Endothelial cell (in vitro differentiated cells): ENCODE measurements at regions not wholly inside any gene's neighbourhood (a gene's known extent, or its start where the extent isn't known, plus 50 kb on each side); places are given as distances from the start of the nearest gene placed in this dataset.

Experiments
- DNase-seq: peaks from one replicate; pipeline ENCODE4 v3.0.0; 2021; ENCODE audit warnings: low spot score
- H3K27ac Mint-ChIP-seq: one replicate; pipeline ENCODE4 v1.8.0; 2021; ENCODE audit warnings: mixed read lengths, inconsistent platforms; ENCODE audit not compliant: unreplicated experiment
- H3K27me3 Mint-ChIP-seq: one replicate; pipeline ENCODE4 v1.8.0; 2021; ENCODE audit warnings: mild to moderate bottlenecking, moderate library complexity, mixed read lengths, inconsistent platforms; ENCODE audit not compliant: unreplicated experiment
- H3K36me3 Mint-ChIP-seq: one replicate; pipeline ENCODE4 v1.8.0; 2021; ENCODE audit warnings: mild to moderate bottlenecking, low read depth, mixed read lengths, inconsistent platforms; ENCODE audit not compliant: unreplicated experiment
- H3K4me1 Mint-ChIP-seq: one replicate; pipeline ENCODE4 v1.8.0; 2021; ENCODE audit warnings: mild to moderate bottlenecking, mixed read lengths, inconsistent platforms; ENCODE audit not compliant: unreplicated experiment
- H3K4me3 Mint-ChIP-seq: one replicate; pipeline ENCODE4 v1.8.0; 2021; ENCODE audit warnings: mild to moderate bottlenecking, mixed read lengths, inconsistent platforms; ENCODE audit not compliant: unreplicated experiment
- H3K9me3 Mint-ChIP-seq: one replicate; pipeline ENCODE4 v1.8.0; 2021; ENCODE audit warnings: mixed read lengths, inconsistent platforms; ENCODE audit not compliant: unreplicated experiment
- CTCF ChIP-seq: fragments of 200-600 bp; sonication (generic); IDR thresholded peaks from one replicate; pipeline ENCODE4 v1.5.0; 2021; ENCODE audit warnings: antibody characterized with exemption; ENCODE audit not compliant: unreplicated experiment

- Mint-ChIP-seq H3K27ac (no peak overlapping the region), H3K9me3 (no peaks in the 10 kb centered on the region), H3K4me1 (peaks cover 8% of the 10 kb centered on the region), H3K4me3 (no peak overlapping the region), H3K36me3 (no peaks in the 10 kb centered on the region), H3K27me3 (no peaks in the 10 kb centered on the region)
- no peak for TF ChIP-seq CTCF
- no peak for DNase-seq
Measured at GRCh38 chr18:40179729-40180461, 1775.1 kb upstream of the PIK3C3 start.

GRCh38 chr18:40168026-40168425 is 1787.0 kb upstream of the PIK3C3 start:
- TF ChIP-seq CTCF: no peak
- peaks cover 3% of the 10 kb centered on the region for H3K4me1 Mint-ChIP-seq
- no peak overlapping the region for H3K4me3 Mint-ChIP-seq
- no peak overlapping the region for H3K27ac Mint-ChIP-seq
- H3K27me3 Mint-ChIP-seq: no peaks in the 10 kb centered on the region
- H3K9me3 Mint-ChIP-seq: no peaks in the 10 kb centered on the region
- DNase-seq: no peak
- no peaks in the 10 kb centered on the region for H3K36me3 Mint-ChIP-seq

DNA sequence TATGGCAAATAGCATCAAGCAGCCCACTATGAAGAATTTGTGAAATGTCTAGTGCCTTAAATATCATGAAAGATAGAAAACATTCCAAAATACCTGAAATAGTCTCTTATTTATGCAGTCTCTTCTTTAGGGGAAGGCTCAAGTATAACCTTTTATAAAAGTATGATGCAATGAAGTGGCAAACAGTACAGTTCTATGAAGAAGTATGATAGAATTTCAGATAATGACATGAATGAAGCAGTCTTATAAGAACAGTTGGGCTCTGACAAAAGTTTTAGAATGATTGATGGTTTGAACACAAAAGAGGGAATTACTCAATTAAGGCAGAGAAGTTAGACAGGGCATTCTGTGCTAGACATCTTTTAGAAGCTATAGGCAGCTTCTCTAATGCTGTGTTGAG is 1791.8 kb upstream of the PIK3C3 start:
- Mint-ChIP-seq H3K36me3 (no peaks in the 10 kb centered on the region), H3K27ac (no peak overlapping the region), H3K27me3 (no peaks in the 10 kb centered on the region), H3K9me3 (no peaks in the 10 kb centered on the region), H3K4me1 (peaks cover 4% of the 10 kb centered on the region), H3K4me3 (no peak overlapping the region)
- DNase-seq: no peak
- no peak for TF ChIP-seq CTCF

GRCh38 chr18:40160361-40160760 is 1794.7 kb upstream of the PIK3C3 start:
- Mint-ChIP-seq H3K4me1 (peaks cover 2% of the 10 kb centered on the region), H3K9me3 (no peaks in the 10 kb centered on the region), H3K36me3 (no peaks in the 10 kb centered on the region), H3K27me3 (peaks cover 1% of the 10 kb centered on the region), H3K27ac (no peak overlapping the region), H3K4me3 (no peak overlapping the region)
- DNase-seq: no peak
- TF ChIP-seq CTCF: no peak

DNA sequence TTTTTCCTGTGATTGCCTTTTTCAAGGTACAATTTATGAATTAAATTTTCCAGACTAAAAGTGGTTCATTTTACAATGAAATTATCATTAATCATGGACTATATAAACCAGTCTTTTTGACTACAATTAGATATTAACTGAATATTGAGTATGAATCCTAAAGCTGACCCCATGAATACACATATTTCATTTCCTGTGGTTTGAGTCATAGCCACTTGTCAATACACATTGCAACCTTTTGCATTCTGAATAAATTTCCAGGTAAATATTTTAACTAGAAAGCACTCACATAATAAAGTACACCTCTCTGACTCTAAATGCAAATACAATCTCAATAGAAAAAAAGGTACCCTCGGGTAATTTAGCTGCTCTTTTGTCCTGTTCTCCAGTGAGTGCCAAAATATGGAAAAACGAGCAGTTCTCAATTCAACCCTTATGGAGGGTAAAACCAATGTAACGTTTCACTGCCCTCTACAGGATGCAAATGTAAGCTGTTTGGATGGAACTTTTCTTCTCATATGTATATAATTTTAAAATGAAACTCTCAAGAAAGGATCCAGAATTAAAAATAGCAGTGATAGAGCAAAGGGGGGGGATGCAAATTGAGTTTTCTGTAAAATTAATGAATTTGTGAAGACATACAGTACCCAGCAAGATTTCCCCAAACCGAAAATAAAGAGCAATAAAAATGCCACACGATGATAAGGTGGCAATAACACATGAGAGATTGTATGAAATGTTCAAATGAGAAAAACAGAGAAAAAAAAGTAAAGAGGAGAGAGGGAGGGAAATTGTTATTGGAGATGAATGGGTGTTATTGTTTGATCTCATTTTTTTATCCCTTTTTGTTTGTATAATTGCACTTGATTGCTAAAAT is 1795.7 kb upstream of the PIK3C3 start:
- Mint-ChIP-seq H3K36me3 (no peaks in the 10 kb centered on the region), H3K4me3 (no peak overlapping the region), H3K9me3 (no peaks in the 10 kb centered on the region), H3K27me3 (peaks cover 1% of the 10 kb centered on the region), H3K27ac (no peak overlapping the region), H3K4me1 (peaks cover 2% of the 10 kb centered on the region)
- DNase-seq: peak; percentile 5
- peak; percentile 44 for TF ChIP-seq CTCF
